Putamen (tissue), 1 donor: ENCODE measurements at regions not wholly inside any gene's neighbourhood (a gene's known extent, or its start where the extent isn't known, plus 50 kb on each side); places are given as distances from the start of the nearest gene placed in this dataset.

Experiments used
- DNase-seq: peaks from one replicate; pipeline ENCODE4 v3.0.0-alpha.2; 2016; ENCODE audit warnings: low spot score

- no peak for DNase-seq
Measured at GRCh38 chr2:30341500-30342267, 105.4 kb upstream of the LCLAT1 start.

DNA sequence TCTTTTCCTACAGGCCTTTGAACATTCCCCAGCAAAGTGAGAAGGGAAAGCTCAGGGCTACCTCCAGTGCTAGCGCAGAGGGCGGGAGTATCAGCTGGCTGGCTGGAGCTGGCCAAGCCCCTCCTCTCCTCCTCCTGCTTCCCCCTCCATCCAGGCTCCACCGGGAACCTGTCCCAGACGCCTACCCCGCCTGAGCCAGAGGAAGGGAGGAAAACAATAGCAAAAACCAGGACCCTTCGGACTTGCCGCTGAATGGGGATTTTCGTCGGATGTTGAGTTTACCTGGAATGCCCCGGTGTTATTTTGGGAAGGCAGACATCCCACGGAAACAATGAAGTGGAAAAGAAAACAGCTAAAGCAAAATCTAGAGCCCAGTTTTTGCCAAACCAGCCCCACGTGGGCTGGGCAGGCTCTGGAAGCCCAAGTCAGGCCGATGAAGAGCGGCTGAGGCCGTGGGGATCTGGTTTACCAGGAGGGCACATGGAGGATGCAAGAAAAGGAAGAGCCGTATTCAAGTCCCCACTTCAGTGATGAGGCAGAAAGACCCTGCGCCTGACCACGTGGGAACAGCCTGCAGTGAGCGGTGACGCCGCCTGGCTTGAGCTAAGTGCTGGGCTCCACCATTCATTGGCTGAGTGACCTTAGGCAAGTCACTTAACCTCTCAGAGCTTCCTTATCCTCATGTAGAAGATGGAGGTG lies 100.4 kb upstream of the LCLAT1 start:
- no peak for DNase-seq

DNA sequence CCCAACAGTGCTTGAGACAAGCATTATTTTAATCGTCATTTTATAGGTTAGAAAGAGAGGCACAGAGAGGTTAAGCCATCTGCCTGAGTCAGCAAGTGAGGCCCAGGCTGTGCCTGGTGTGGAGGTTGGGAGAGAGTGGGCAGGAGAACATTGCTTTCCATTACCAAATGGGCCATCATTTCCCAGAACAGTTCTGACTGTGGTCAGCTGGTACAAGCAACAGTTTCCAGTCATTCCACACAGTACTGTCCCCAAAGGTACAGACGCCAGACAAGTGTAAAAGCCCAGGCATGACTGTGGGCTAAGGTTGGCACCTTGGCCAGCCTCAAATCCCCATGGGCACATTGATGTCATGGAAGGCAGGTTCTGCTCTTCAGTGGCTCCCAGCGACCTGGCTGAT lies 98.2 kb upstream of the LCLAT1 start:
- no peak for DNase-seq

DNA sequence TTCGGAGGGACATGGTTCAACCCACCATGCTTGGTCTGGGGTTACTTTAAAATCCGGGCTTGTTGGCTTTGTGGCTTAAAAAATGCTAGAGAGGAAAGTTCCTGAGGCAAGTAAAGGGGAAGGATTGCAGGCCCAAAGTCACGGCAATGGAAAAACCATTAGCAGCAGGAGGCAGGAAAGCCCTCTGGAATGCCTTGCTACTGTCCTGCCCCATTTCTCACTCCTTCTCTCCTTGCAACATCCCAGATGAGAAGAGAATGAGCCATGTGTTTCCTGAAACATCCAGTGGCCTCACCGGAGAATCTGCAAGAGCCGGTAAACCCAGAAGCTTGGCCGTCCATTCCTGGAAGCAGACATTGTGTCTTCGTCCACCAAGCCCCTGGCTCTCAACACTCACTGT lies 97.4 kb upstream of the LCLAT1 start:
- DNase-seq = no peak

DNA sequence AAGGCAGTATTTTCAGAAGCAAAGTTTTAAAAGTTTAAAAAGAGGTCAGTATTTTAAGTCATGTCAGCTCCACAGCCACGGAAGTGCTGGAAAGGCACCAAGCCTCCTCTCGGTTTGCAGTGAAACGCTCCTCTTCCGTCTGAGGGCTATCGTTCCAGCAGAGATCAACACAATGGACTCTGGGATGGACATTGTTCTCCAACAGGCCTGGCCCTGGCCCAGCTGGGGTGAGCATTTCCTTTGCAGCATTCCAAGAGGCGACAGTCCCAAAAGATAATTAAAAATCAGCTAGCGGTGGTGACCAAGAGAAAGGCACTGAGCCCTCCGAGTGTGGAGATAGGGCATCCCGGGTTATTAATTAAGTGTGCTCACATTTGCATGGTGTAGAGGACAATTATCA lies 95.9 kb upstream of the LCLAT1 start:
- no peak for DNase-seq

DNA sequence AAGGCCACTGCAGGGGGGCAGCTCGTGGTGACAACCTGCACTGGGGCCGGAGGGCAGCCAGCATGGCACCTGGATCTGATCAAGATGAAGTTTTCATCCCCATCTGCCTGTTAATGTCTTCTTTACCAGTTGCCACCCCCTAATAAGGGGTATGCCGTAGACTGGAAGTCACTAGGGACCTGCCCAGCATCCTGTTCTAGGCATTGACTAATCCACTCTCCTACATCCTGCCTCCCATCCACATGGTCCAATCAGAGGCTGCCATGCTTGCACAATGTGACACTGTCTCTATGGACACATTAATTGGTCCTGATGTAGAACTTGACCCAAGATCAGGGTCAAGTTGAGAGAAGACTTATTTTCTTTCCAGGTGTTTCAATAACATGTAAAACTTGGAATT lies 95.1 kb upstream of the LCLAT1 start:
- DNase-seq = no peak

GRCh38 chr2:30354150-30354549 lies 92.9 kb upstream of the LCLAT1 start:
- DNase-seq = no peak

DNA sequence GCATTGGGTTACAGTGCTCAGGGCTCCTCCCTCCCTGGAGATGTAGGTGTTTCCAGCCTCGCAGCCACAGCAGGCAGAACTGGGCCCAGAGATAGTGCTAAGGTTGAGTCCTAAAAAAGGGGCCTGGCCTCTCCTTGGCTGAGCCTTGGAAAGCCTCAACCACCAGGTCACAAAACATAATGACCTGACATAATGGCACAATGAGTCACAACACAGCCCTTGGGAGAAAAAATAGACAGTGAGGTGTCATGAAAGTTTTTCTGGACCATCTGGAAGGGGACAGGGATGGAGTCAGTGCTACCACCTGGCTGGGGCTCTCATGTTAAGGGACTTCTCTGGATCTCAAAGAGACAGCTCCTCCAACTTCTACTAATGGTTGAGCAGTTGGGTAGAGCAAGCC lies 92.4 kb upstream of the LCLAT1 start:
- no peak for DNase-seq

GRCh38 chr2:30355306-30355705 lies 91.7 kb upstream of the LCLAT1 start:
- DNase-seq = no peak

DNA sequence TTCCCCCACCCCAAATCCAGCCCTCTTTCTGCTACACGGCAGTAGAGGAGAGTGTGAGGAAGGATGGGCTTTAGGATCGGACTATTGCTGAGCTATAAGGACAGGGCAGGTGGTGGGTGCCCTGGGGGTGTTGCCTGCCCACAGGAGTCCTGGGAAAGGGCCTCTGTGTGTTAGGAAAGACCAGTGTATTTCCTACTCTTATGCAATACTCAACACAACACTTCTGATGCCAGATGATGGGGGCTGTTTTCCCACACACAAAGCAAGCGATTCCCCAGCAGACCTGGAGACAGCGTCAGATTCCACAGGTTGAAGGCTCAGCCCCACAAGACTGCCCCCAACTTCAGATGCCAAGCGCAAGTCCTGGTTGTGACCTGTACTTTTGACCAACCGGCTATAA lies 91.0 kb upstream of the LCLAT1 start:
- DNase-seq = no peak

- DNase-seq = no peak
Measured at GRCh38 chr2:30356776-30357175, 90.3 kb upstream of the LCLAT1 start.

DNA sequence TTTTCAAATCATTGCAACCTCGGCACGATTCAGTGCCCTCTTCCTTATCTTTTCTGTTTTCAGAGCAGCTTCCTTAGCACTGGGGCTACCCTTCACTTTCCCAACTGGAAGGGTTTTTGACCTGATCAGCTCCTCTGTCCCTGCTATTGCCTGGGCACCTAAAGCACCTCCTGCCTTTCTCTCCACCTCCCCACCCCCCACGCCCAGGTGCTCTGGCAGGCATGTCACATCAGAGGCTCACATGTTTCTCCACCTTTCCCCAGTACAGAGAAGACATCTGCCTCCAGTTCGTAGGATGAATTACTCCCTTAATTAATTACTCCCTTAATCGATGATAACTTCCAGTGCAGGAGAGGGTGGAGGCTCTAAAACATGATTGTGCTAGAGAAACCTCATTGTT lies 88.7 kb upstream of the LCLAT1 start:
- DNase-seq = no peak

GRCh38 chr2:30358842-30359241 lies 88.2 kb upstream of the LCLAT1 start:
- DNase-seq = no peak

DNA sequence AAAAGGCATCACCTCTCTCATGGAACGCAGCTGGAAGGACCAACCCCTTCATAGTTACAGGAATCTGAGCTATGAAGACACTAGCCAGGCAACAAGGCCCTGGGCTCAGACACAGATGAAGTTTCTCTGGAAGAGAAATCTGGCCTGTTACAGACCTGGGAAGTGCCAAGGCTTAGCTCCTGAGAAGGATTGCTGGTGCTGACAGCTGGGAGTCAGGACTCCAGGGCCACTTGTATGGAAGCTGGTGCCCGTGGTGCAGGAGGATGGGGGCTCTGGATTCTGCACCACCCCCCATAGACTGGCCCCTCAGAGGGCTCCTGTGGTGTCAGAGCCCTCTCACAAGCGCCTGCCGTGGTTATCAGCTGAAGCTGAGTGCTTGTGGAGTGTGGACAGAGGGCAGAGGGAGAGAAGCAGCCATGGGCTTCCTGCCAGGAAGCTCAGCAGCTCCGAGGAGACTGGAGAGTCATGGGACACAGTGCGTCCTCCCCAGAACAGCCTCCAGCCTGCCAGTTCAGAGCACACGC lies 87.3 kb upstream of the LCLAT1 start:
- no peak for DNase-seq

DNA sequence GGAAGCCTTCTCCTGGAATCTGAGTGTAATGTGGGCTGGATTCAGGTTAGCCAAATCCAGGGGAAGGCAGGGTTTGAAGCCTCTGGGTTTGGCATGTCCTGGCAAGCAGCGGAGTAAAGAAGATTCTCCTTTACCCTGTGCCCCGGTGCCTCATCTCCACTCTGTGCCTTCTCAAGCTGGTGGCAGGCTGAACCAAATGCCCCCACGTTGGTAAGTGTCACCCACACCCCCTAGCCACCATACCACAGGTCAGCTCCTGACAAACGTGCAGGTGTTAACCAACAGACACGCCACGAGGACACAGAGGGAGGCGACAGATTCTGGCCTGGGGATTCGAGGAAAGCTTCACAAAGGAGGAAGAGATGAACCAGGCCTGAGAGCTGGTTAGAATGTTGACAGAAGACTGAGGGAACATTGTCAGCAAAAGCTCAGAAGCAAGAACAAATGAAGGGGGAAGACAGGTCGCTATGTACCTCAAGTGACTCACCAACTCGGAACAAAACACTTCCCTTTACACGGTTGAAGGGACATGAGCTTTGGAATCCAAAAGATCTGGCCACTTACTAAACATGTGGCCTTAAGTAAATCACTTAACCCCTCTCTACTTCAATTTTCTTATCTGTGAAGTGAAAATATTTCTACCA lies 85.2 kb upstream of the LCLAT1 start:
- DNase-seq = no peak

GRCh38 chr2:30362468-30363081 lies 84.5 kb upstream of the LCLAT1 start:
- DNase-seq = no peak

DNA sequence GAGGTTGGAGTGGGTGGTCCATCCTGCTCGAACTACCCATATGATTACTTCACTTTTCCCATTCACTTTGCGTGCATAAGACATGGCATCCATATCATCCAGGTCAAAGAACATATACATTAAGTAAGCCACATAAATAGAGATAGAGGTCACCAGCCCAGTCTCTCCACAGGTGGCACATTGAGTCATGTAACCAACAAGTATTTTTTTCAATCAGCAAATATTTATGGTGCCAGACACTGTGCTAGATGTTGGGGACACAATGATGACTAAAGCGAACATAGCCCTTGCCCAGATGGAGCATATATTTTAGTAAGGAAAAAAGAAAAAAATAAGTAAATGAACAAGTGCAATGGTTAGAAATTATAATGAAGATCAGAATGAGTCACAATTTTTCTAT lies 83.6 kb upstream of the LCLAT1 start:
- DNase-seq = no peak

GRCh38 chr2:30365201-30365600 lies 81.8 kb upstream of the LCLAT1 start:
- no peak for DNase-seq

GRCh38 chr2:30366199-30366691 lies 80.8 kb upstream of the LCLAT1 start:
- no peak for DNase-seq

DNA sequence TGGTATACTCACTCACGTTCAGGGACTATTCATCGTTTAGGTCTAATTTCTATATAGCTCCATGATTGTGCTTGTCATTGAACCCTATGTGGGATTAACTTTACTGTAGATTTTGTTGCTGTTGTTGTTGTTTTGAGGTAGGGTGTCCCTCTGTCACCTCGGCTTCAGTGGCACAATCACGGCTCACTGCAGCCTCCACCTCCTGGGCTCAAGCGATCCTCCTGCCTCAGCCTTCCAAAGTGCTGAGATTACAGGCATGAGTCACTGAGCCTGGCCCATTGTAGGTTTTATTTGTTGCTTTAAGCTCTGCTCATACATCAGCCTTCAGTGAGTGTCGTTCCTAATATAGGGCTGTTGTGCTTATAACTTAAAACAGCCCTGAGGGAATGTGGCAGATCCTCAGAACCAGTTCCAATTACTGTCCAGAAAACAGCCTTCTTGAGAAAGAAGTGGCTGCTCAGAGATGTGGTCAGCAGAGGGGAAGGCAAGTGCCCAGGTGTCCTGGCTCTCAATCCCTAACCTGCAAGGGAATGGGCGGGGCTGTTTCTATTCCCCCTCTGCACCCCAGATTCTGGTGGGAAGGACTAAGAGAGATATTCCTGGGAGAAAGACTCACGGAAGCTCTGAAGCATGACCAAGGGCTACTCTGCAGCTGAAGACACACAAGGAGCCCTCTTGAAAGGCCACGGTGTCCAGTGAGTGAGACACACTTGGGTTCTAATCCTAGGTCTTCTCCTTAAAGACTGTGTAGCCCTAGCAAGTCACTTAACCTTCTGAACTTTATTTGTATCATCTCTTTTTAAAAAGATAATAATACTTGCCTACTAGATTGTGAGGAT lies 79.6 kb upstream of the LCLAT1 start:
- no peak for DNase-seq

- DNase-seq = no peak
Measured at GRCh38 chr2:30368258-30368657, 78.8 kb upstream of the LCLAT1 start.
